ENCODE measurements at regions not wholly inside any gene's neighbourhood (a gene's known extent, or its start where the extent isn't known, plus 50 kb on each side); places are given as distances from the start of the nearest gene placed in this dataset.

DNA sequence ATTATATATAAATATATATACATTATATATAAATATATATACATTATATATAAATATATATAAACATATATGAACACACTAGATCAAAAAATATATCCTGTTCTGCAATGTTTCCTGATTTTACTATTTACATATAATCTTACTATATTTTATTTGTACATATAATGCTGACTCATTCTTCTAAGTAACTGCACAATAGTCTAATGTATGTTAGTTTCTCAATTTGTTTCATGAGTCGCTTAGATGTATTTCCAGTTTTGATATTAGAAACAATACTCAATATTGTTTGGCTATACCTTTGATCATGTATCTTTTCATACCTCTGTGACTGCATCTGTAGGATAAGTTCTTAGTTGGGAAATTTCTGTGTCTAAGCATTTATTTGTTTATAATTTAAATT is 669.9 kb upstream of the CCDC54 start:
- Histone ChIP-seq H3K9ac (ENCODE audit: insufficient read depth in 1 of 2, low read length in 2 of 2) (no peak overlapping the region), H3K27me3 (ENCODE audit: control insufficient read depth in 3 of 3, insufficient read depth in 3 of 3, low read length in 2 of 3) (no peaks in the 10 kb centered on the region), H3K4me1 (ENCODE audit: control insufficient read depth in 5 of 5, insufficient read depth in 5 of 5, low read length in 5 of 5) (no peaks in the 10 kb centered on the region), H3K27ac (ENCODE audit: low read depth in 1 of 2, low read length in 1 of 2) (no peak overlapping the region), H3K36me3 (ENCODE audit: control insufficient read depth in 4 of 4, insufficient read depth in 4 of 4, low read length in 4 of 4) (no peaks in the 10 kb centered on the region), H3K9me3 (ENCODE audit: control insufficient read depth in 4 of 4, insufficient read depth in 3 of 4, low read length in 3 of 4) (no peaks in the 10 kb centered on the region), H3K4me3 (no peak overlapping the region)
- WGBS, 2 donors = 55 to 88% methylated on average over 1 of the region's 1 CpG
- ATAC-seq (ENCODE audit: insufficient read depth, low FRiP score) (no peak), DNase-seq (no peak)
- TF ChIP-seq, protein P1, sequence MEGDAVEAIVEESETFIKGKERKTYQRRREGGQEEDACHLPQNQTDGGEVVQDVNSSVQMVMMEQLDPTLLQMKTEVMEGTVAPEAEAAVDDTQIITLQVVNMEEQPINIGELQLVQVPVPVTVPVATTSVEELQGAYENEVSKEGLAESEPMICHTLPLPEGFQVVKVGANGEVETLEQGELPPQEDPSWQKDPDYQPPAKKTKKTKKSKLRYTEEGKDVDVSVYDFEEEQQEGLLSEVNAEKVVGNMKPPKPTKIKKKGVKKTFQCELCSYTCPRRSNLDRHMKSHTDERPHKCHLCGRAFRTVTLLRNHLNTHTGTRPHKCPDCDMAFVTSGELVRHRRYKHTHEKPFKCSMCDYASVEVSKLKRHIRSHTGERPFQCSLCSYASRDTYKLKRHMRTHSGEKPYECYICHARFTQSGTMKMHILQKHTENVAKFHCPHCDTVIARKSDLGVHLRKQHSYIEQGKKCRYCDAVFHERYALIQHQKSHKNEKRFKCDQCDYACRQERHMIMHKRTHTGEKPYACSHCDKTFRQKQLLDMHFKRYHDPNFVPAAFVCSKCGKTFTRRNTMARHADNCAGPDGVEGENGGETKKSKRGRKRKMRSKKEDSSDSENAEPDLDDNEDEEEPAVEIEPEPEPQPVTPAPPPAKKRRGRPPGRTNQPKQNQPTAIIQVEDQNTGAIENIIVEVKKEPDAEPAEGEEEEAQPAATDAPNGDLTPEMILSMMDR (IDR thresholded peaks at IDR 0.05; ENCODE audit: control extremely low read depth, extremely low read depth) = no peak

DNA sequence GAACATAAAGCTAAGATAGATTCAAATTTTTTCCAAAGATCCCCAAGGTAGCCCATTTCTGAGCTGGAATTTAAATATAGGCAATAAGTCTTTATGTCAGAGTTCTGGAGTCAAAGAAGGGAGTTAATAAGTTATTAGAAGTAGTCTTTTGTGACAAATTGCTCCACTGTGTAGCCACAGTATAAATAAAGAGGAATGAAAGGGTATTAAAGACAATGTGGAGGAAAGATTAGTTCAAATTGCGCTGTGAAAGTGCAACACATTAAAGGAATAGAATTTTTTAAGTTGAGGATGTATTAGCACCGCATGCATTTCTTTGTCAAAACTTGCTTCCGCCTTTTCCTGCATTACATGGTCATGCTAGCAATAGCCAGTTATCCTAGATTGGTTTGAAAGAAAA is 666.6 kb upstream of the CCDC54 start:
- Histone ChIP-seq H3K4me3 (no peak overlapping the region), H3K9ac (ENCODE audit: insufficient read depth in 1 of 2, low read length in 2 of 2) (no peak overlapping the region), H3K27me3 (ENCODE audit: control insufficient read depth in 3 of 3, insufficient read depth in 3 of 3, low read length in 2 of 3) (no peaks in the 10 kb centered on the region), H3K9me3 (ENCODE audit: control insufficient read depth in 4 of 4, insufficient read depth in 3 of 4, low read length in 3 of 4) (no peaks in the 10 kb centered on the region), H3K36me3 (ENCODE audit: control insufficient read depth in 4 of 4, insufficient read depth in 4 of 4, low read length in 4 of 4) (no peaks in the 10 kb centered on the region), H3K27ac (ENCODE audit: low read depth in 1 of 2, low read length in 1 of 2) (no peak overlapping the region), H3K4me1 (ENCODE audit: control insufficient read depth in 5 of 5, insufficient read depth in 5 of 5, low read length in 5 of 5) (no peaks in the 10 kb centered on the region)
- DNase-seq (no peak), ATAC-seq (ENCODE audit: insufficient read depth, low FRiP score) (no peak)
- TF ChIP-seq, protein P1 (IDR thresholded peaks at IDR 0.05; ENCODE audit: control extremely low read depth, extremely low read depth) = no peak
- 89 to 93% methylated on average over 3 of the region's 3 CpGs for WGBS, 2 donors

DNA sequence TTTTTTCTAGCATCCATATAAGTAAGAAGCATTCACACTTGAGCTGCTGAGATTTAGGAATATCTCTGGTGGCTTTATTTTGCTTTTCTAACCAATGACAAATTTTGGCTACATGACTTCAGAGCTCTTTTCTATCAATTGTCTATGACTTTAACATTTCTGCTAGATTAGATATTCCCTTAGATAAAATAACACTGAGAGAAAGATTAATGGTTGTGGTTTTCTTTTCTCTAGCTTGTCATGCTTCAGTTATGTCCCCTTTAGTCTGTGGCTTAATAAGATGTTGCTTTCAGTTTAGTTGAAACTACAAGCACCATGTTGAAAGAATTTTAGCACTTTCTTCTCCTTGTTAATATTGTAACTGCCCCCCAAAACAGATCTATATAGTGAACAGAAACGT is 665.6 kb upstream of the CCDC54 start:
- 22 to 32% methylated on average over 1 of the region's 1 CpG for WGBS, 2 donors
- Histone ChIP-seq H3K27ac (ENCODE audit: low read depth in 1 of 2, low read length in 1 of 2) (no peak overlapping the region), H3K36me3 (ENCODE audit: control insufficient read depth in 4 of 4, insufficient read depth in 4 of 4, low read length in 4 of 4) (no peaks in the 10 kb centered on the region), H3K4me1 (ENCODE audit: control insufficient read depth in 5 of 5, insufficient read depth in 5 of 5, low read length in 5 of 5) (no peaks in the 10 kb centered on the region), H3K9me3 (ENCODE audit: control insufficient read depth in 4 of 4, insufficient read depth in 3 of 4, low read length in 3 of 4) (no peaks in the 10 kb centered on the region), H3K27me3 (ENCODE audit: control insufficient read depth in 3 of 3, insufficient read depth in 3 of 3, low read length in 2 of 3) (no peaks in the 10 kb centered on the region), H3K4me3 (no peak overlapping the region), H3K9ac (ENCODE audit: insufficient read depth in 1 of 2, low read length in 2 of 2) (no peak overlapping the region)
- TF ChIP-seq, protein P1 (IDR thresholded peaks at IDR 0.05; ENCODE audit: control extremely low read depth, extremely low read depth) = no peak
- no peak for ATAC-seq (ENCODE audit: insufficient read depth, low FRiP score)
- DNase-seq = no peak

DNA sequence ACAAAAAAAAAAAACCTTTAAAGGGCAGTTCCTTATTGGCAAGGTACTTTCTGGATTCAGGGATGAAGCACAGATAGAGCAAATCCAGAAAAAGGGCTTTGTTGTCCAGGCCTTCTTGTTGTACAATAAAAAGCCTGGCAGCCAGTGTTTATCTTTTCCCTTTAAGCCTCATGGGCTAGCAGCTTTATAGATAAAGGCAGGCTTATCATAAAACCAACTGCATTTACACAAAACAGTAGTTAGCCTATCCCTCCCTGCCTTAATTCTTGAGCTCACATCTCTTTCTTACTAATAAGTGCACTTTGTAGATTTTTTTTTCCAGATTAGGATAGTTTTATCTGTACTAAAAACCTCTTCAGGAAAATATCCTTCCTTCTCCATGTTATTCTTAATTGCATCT is 662.8 kb upstream of the CCDC54 start:
- ATAC-seq (ENCODE audit: insufficient read depth, low FRiP score) = no peak
- TF ChIP-seq, protein P1 (IDR thresholded peaks at IDR 0.05; ENCODE audit: control extremely low read depth, extremely low read depth) = no peak

More for the DNA sequence above, 662.8 kb upstream of the CCDC54 start:
- Histone ChIP-seq H3K4me1 (ENCODE audit: control insufficient read depth in 5 of 5, insufficient read depth in 5 of 5, low read length in 5 of 5) (no peaks in the 10 kb centered on the region), H3K9ac (ENCODE audit: insufficient read depth in 1 of 2, low read length in 2 of 2) (no peak overlapping the region), H3K27ac (ENCODE audit: low read depth in 1 of 2, low read length in 1 of 2) (no peak overlapping the region), H3K9me3 (ENCODE audit: control insufficient read depth in 4 of 4, insufficient read depth in 3 of 4, low read length in 3 of 4) (no peaks in the 10 kb centered on the region), H3K4me3 (no peak overlapping the region), H3K36me3 (ENCODE audit: control insufficient read depth in 4 of 4, insufficient read depth in 4 of 4, low read length in 4 of 4) (no peaks in the 10 kb centered on the region), H3K27me3 (ENCODE audit: control insufficient read depth in 3 of 3, insufficient read depth in 3 of 3, low read length in 2 of 3) (no peaks in the 10 kb centered on the region)
- DNase-seq = no peak
